GM19452 (cell line): ENCODE measurements at regions not wholly inside any gene's neighbourhood (a gene's known extent, or its start where the extent isn't known, plus 50 kb on each side); places are given as distances from the start of the nearest gene placed in this dataset.

Experiments used
- ATAC-seq: cut with Tn5 transposase; IDR thresholded peaks from one replicate; pipeline ENCODE4 v1.9.1; 2021; ENCODE audit not compliant: unreplicated experiment

GRCh38 chr3:116848248-116848829, 138.8 kb downstream of the TUSC7 start:
- ATAC-seq = no peak

GRCh38 chr3:116849261-116849688, 139.7 kb downstream of the TUSC7 start:
- ATAC-seq = no peak

GRCh38 chr3:116852803-116853202, 143.2 kb downstream of the TUSC7 start:
- ATAC-seq = no peak

- ATAC-seq = no peak
These were observed 153.7 kb downstream of the TUSC7 start for GRCh38 chr3:116863270-116863770.

- no peak for ATAC-seq
These were observed 154.4 kb downstream of the TUSC7 start for GRCh38 chr3:116863822-116864589.

DNA sequence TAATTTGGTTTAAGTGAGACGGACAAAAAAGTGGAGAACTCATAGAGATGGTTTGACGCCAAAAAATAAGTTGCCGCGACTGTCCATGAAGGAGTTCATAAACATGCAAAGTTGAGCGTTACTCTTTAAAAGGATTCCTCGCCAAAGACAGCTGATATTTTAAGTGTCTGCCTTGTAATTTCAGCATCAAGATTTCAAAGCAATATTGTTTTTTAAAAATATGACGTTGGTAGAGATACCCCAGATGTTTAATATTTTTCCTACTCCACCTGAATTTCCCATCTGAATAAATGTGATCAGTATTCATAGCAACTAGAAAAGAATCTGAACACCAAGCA, 155.0 kb downstream of the TUSC7 start:
- ATAC-seq = no peak

GRCh38 chr3:116870379-116870778, 160.8 kb downstream of the TUSC7 start:
- no peak for ATAC-seq

DNA sequence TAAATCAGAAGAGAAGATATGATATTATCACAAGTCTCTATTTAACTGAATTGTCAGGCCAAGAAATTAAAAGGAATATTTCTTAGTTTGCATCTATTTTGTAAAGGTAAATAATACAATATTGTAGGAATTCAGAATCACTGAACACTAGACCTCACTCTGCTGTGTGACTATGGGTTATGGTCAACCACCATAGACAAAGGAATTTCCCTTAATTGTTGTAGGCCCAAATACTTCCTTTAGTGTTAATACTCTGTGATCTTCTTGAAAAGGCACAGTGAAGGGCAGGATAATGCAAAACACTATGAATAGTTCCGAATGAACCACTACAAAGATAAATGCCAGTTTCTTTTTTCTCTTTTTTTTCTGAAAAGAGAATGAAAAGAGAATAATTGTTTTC, 162.3 kb downstream of the TUSC7 start:
- no peak for ATAC-seq

DNA sequence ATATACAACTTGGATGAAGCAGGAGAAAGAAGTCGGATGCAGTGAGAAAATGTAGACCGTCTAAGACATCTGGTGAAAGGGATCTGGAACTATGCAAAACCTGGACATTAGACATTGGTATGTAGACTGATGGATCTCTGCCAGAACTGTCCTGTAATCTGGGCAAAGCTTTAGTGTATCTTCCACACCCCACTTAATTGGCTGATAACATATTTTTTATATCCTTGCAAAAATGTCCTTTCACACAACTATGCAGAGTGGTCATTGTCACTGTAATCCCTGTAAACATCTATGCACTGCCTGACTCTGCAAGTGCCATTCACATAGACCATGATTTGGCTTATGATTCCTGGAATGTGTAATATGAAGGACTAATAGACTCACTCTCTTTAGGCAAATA, 163.1 kb downstream of the TUSC7 start:
- no peak for ATAC-seq

- no peak for ATAC-seq
These were observed 163.6 kb downstream of the TUSC7 start for GRCh38 chr3:116873142-116873541.

DNA sequence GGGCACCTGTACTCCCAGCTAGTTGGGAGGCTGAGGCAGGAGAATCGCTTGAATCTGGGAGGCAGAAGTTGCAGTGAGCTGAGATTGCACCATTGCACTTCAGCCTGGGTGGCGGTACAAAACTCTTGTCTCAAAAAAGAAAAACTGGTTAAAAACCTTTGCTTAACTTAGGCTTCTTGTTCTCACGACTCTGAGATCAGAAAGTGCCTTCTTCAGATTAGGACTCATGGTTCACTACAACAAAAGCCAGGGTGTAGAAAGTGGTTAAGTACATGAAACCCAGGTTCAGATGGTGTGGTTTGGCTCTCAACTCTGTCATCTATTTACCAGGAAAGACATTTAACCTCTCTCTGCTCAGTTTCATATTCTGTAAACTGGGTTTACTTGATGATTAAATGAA, 168.4 kb downstream of the TUSC7 start:
- ATAC-seq = peak; percentile 98

DNA sequence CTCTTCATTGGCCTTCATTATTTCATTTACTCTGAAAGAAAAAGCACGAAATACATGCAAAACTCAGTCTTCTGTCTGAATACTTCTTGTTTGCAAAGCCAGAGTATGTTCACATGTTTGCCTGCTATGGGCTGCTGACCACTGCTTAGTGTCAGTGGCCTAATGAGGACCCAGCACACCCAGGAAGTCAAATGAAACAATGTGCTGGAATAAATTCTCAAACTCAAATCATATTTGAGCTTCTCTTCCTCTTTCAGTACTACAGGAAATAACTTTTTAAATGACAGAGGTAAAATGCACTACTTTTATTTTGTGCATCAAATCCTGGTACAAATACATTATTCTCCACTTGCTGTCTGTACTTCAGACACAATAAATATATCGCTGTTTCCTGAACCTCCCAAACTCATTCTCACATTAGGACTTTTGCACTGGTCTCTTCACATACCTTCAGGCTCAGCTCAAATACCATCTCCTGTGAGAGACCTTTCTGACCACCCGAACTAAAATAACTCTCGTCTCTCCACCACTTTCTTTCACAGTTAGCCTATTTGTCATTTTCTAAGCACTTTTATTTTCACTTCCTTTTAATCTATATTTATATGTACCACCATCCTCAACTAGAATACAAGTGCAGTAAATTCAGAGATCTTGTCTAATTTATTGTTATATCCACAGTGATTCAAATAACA, 176.8 kb downstream of the TUSC7 start:
- peak; percentile 95 for ATAC-seq

GRCh38 chr3:116896116-116896515, 186.5 kb downstream of the TUSC7 start:
- no peak for ATAC-seq

GRCh38 chr3:116897382-116897781, 187.8 kb downstream of the TUSC7 start:
- ATAC-seq = no peak

- no peak for ATAC-seq
These were observed 189.7 kb downstream of the TUSC7 start for GRCh38 chr3:116899253-116899652.

GRCh38 chr3:116905334-116905733, 195.8 kb downstream of the TUSC7 start:
- no peak for ATAC-seq

- no peak for ATAC-seq
These were observed 196.2 kb downstream of the TUSC7 start for GRCh38 chr3:116905794-116906193.

DNA sequence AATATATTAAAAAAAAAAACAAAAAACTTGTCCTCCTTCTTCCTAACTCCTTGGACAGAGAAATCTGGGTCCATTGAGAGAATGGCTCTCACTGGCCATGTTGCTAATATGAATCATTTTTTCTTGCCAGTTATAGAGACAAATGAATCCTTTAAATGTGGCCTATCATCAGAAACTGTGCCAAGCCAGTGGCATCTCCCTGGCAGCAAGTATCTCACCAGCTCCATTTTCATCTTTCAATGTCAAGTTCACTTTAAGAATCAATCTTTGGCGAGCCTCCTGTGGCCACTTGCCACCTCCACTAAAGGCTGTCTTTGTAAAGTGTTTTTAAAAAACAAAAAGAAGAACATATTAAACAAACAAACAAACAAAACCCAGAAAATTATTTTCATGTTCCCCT, 202.5 kb downstream of the TUSC7 start:
- no peak for ATAC-seq

DNA sequence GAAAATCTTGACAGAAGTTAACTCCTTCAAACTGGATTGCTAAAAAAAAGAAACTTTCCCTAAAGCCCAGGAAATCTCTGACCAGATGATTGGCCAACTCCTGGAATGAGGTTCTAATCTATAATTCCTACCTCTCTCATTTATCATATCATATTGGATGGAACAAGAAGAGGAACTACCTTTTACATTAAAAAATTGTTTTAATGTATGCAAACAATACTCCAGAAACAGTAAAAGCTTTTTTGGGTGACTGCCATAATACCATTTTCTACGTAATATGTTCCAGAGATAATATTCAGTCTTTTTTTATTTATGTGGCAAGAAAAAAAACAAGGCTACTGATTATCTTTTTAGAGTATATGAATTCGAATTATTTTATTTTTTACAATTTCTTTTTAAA, 204.4 kb downstream of the TUSC7 start:
- no peak for ATAC-seq

DNA sequence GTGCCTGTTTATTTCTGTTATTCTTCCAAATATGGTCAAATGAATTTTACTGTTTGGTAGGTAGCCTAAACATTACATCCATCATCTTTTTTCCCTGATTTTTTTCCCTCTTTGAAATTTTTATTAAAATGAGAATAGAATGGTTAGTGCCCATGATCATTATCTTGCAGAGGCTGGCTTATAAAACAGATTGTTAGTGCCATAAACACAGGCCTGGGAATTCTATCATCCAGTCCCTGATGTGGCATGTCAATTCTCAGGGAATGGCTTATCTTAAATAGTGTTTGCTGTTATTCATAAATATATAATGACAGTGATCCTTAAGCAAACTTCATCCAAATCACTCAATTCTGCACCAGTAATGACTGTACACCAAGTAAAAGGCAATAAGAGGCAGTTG, 207.3 kb downstream of the TUSC7 start:
- ATAC-seq = no peak

DNA sequence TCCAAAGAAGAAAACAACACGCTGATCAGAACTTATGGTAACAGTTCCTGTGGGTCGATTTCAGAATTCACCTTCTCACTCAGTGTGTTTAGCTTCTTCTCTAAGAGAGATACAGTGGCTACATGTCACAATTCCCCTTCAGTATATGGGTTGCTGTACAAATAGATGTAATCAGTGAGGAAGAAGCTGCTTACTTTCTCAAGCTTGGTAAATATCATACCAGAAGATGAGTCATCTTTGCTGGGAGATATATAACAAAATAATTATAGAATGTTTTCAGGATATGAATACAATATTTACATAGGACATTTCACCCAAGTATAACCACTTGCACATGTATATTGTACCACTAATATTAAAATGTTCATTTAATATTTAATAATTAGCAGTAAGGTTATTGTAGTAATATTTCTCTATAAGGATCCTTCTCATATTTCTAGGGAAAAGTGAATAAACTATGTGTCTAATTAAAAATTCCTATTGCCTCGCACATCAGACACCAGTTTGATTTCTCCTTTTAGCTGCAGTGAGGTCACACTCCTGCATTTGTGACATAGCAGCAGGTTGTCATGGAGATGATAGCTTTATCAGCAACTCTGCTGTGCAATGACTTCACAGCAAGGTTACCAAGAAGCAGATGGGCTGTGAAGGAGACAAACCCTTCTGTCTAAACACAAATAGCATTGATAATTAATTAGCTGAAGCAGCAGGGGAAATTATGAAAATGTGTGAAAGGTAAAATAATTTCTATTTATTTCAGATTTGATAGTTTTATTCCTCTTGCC, 211.4 kb downstream of the TUSC7 start:
- ATAC-seq = no peak
